Kidney (tissue), 13 donors: ENCODE measurements at regions not wholly inside any gene's neighbourhood (a gene's known extent, or its start where the extent isn't known, plus 50 kb on each side); places are given as distances from the start of the nearest gene placed in this dataset.

Experiments used
- DNase-seq, 5 donors: peaks; one replicate each; pipeline ENCODE4 v3.0.0-alpha.2; 2013 to 2020
- FAIRE-seq: peaks from 2 replicates; lab custom pipeline; 2012; peaks lifted over from hg19 to GRCh38; lab: Jason Lieb, UNC
- H3K27ac ChIP-seq, 2 donors: one replicate each; pipeline ENCODE4 v1.7.0; 2013; ENCODE audit warnings: low read depth in 2 of 2, low read length in 2 of 2, inconsistent platforms in 1 of 2
- H3K27me3 ChIP-seq: one replicate; pipeline ENCODE4 v1.7.1; 2013; ENCODE audit warnings: low read length, inconsistent platforms; ENCODE audit not compliant: control insufficient read depth, insufficient read depth
- H3K36me3 ChIP-seq, 3 donors: one replicate each; pipeline versions ENCODE4 v1.7.0 to v1.7.1; 2013; ENCODE audit warnings: low read length in 3 of 3, control low read depth in 1 of 3, inconsistent platforms in 1 of 3; ENCODE audit not compliant: insufficient read depth in 3 of 3, control insufficient read depth in 2 of 3
- H3K4me1 ChIP-seq, 3 donors: one replicate each; pipeline versions ENCODE4 v1.7.0 to v1.7.1; 2013; ENCODE audit warnings: low read length in 3 of 3, inconsistent platforms in 1 of 3, low read depth in 1 of 3; ENCODE audit not compliant: control insufficient read depth in 2 of 3, insufficient read depth in 2 of 3
- H3K4me3 ChIP-seq, 3 donors: one replicate each; pipeline versions ENCODE4 v1.7.0 to v1.8.1; 2013; ENCODE audit warnings: low read length in 3 of 3, control low read depth in 1 of 3, inconsistent platforms in 1 of 3
- H3K9ac ChIP-seq, 3 donors: one replicate each; pipeline versions ENCODE4 v1.7.0 to v1.7.1; 2013; ENCODE audit warnings: low read length in 3 of 3, control low read depth in 1 of 3, inconsistent platforms in 1 of 3
- H3K9me3 ChIP-seq, 3 donors: one replicate each; pipeline versions ENCODE4 v1.7.0 to v1.7.1; 2013; ENCODE audit warnings: low read length in 3 of 3, control low read depth in 1 of 3, inconsistent platforms in 1 of 3; ENCODE audit not compliant: control insufficient read depth in 2 of 3, insufficient read depth in 1 of 3
- CTCF ChIP-seq: IDR thresholded peaks from 3 replicates; pipeline ENCODE4 v1.5.1; 2012; ENCODE audit warnings: mild to moderate bottlenecking, moderate library complexity, borderline replicate concordance; ENCODE audit not compliant: insufficient read depth; ENCODE audit errors: extremely low read depth
- intact Hi-C: fragments of 100-400 bp; cut with DNase I; formaldehyde crosslinking; loops from one replicate; pipeline ENCODE4 v1.11.1; 2022
- donor health status: control.
- donor health status: control.
- donor health status: control.
- donor health status: control.
- donor health status: control.
- donor health status: DM: yes; HTN: yes; CAD: no.
- donor health status: Normal renal cell carcinoma (clear cell type).

DNA sequence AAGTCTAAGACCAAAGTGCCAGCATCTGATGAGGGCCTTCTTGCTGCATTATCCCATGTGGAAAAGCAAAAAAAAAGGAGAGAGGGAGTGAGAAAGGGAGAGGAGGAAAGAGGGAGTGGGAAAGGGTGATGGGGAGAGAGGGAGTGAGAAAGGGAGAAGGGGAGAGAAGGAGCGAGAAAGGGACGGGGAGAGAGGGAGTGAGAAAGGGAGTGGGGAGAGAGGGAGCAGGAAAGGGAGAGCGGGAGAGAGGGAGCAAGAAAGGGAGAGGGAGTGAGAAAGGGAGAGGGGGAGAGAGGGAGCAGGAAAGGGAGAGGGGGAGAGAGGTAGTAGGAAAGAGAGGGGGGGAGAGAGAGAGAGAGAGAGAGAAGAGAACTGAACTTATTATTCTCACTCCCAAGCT is 241.1 kb upstream of the RIMS1 start:
- no peak overlapping the region for H3K27ac ChIP-seq
- no peak for FAIRE-seq
- intact Hi-C loops: no loop called here

GRCh38 chr6:71649915-71650314 is 236.4 kb upstream of the RIMS1 start:
- DNase-seq (no peak), FAIRE-seq (no peak)
- Histone ChIP-seq H3K4me3 (no peak overlapping the region), H3K27me3 (no peaks in the 10 kb centered on the region), H3K9me3 (no peaks in the 10 kb centered on the region), H3K27ac (no peak overlapping the region), H3K36me3 (no peaks in the 10 kb centered on the region), H3K9ac (no peak overlapping the region), H3K4me1 (no peaks in the 10 kb centered on the region)
- no peak for TF ChIP-seq CTCF
- intact Hi-C loops: no loop called here

More for the DNA sequence above, 241.1 kb upstream of the RIMS1 start:
- H3K9me3 ChIP-seq: no peaks in the 10 kb centered on the region
- no peak for DNase-seq
- no peak overlapping the region for H3K4me3 ChIP-seq
- no peaks in the 10 kb centered on the region for H3K4me1 ChIP-seq
- no peak for TF ChIP-seq CTCF
- no peak overlapping the region for H3K9ac ChIP-seq
- H3K27me3 ChIP-seq: no peaks in the 10 kb centered on the region
- no peaks in the 10 kb centered on the region for H3K36me3 ChIP-seq

- DNase-seq (no peak), FAIRE-seq (no peak)
- intact Hi-C loops: no loop called here
- no peaks in the 10 kb centered on the region for H3K9me3 ChIP-seq
- no peak for TF ChIP-seq CTCF
- no peaks in the 10 kb centered on the region for H3K27me3 ChIP-seq
- no peak overlapping the region for H3K27ac ChIP-seq
- H3K4me3 ChIP-seq: no peak overlapping the region
- no peaks in the 10 kb centered on the region for H3K36me3 ChIP-seq
- no peaks in the 10 kb centered on the region for H3K4me1 ChIP-seq
- H3K9ac ChIP-seq: no peak overlapping the region
Measured at GRCh38 chr6:71651636-71652035, 234.7 kb upstream of the RIMS1 start.

DNA sequence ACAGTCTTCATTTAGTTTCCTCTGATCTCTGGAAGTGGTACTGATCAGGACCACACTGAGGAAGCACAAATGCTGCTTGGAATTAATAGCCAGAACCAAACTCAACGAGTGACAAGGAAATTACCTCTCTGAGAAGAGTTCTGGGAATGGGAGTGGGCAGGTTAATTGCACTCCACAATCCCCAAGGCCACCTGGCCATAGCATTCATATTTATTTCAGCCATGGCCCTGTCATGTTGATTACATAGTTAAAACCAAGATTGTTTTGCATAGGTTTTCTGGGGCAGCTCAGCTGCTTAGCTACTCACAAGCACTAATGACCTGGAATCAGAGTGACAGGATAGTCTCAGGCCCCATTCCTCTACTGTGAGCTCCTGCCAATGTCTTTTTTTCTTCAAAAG is 230.2 kb upstream of the RIMS1 start:
- FAIRE-seq (no peak), DNase-seq (no peak)
- Histone ChIP-seq H3K27ac (no peak overlapping the region), H3K9ac (no peak overlapping the region), H3K27me3 (no peaks in the 10 kb centered on the region), H3K36me3 (no peaks in the 10 kb centered on the region), H3K4me1 (no peaks in the 10 kb centered on the region), H3K9me3 (no peaks in the 10 kb centered on the region), H3K4me3 (no peak overlapping the region)
- intact Hi-C loops: no loop called here
- TF ChIP-seq CTCF: no peak
